ENCODE measurements at regions not wholly inside any gene's neighbourhood (a gene's known extent, or its start where the extent isn't known, plus 50 kb on each side); places are given as distances from the start of the nearest gene placed in this dataset.

- TF ChIP-seq CTCF (IDR thresholded peaks at IDR 0.05) (no peak), POLR2A (IDR thresholded peaks at IDR 0.05) (no peak), POLR2AphosphoS5 (IDR thresholded peaks at IDR 0.05) (no peak), EP300 (IDR thresholded peaks at IDR 0.05) (no peak)
Observed at GRCh38 chr18:2423761-2424160, 147.5 kb downstream of the METTL4 start.

Measured in sigmoid colon (tissue), 4 donors.